ENCODE measurements at regions not wholly inside any gene's neighbourhood (a gene's known extent, or its start where the extent isn't known, plus 50 kb on each side); places are given as distances from the start of the nearest gene placed in this dataset.

DNA sequence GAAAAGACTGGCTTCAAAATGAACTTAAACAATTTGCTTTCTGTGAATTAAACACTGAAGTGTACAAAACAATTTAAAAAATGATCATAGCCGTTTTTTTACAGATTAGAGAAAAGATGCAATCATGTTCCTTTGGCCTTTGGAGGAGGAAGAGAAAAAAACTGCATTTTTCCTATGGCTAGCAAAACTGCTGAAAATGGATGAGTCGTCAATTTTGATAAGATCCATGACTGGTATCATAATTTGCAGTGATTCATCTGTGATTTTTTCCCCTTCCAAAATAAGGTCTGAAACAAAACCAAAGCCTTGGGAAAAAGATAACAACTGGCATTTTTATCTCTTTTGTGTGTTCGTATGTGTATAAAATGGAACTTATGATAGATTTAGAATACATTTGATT is 255.6 kb upstream of the SATB1 start:
- no peak overlapping the region for H3K4me3 ChIP-seq (ENCODE audit: low read depth, low read length)

DNA sequence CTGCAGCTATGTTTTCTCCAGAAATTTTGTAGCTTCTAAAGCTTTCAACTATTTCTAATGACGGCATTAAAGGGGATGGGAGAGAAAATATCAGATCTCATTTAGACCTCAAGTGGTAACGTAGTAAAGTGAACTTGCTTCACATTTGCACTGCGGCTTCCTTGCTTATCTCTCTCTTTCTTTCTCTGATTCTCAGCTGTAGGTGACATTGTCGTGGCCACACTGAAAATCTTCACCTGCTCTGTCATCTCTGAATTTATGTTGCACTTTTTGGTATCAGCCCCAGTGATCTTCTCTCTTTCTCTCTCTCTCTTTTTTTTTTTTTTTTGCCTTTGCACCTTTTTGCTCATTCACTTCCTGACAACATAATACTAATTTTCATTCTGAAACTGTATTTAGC is 254.1 kb upstream of the SATB1 start:
- no peak overlapping the region for H3K27ac ChIP-seq (ENCODE audit: low read depth, low read length)
- H3K27me3 ChIP-seq (ENCODE audit: control insufficient read depth, insufficient read depth, low read length), result no peaks in the 10 kb centered on the region
- H3K9ac ChIP-seq (ENCODE audit: low read depth, low read length), result no peak overlapping the region
- H3K9me3 ChIP-seq (ENCODE audit: control insufficient read depth, insufficient read depth, low read length), result no peaks in the 10 kb centered on the region; the same call in 1 of the 2 replicates
- no peaks in the 10 kb centered on the region for H3K4me1 ChIP-seq (ENCODE audit: control insufficient read depth, insufficient read depth, low read length)
- H3K4me3 ChIP-seq (ENCODE audit: low read depth, low read length), result no peak overlapping the region
- H3K36me3 ChIP-seq (ENCODE audit: control insufficient read depth, insufficient read depth, low read length), result no peaks in the 10 kb centered on the region

More for the DNA sequence above, 255.6 kb upstream of the SATB1 start:
- Histone ChIP-seq H3K36me3 (ENCODE audit: control insufficient read depth, insufficient read depth, low read length) (no peaks in the 10 kb centered on the region), H3K4me1 (ENCODE audit: control insufficient read depth, insufficient read depth, low read length) (no peaks in the 10 kb centered on the region), H3K27me3 (ENCODE audit: control insufficient read depth, insufficient read depth, low read length) (no peaks in the 10 kb centered on the region), H3K9me3 (ENCODE audit: control insufficient read depth, insufficient read depth, low read length) (no peaks in the 10 kb centered on the region; the same call in 1 of the 2 replicates), H3K27ac (ENCODE audit: low read depth, low read length) (no peak overlapping the region), H3K9ac (ENCODE audit: low read depth, low read length) (no peak overlapping the region)

- Histone ChIP-seq H3K36me3 (ENCODE audit: control insufficient read depth, insufficient read depth, low read length) (no peaks in the 10 kb centered on the region), H3K27ac (ENCODE audit: low read depth, low read length) (no peak overlapping the region), H3K27me3 (ENCODE audit: control insufficient read depth, insufficient read depth, low read length) (no peaks in the 10 kb centered on the region), H3K4me1 (ENCODE audit: control insufficient read depth, insufficient read depth, low read length) (no peaks in the 10 kb centered on the region), H3K9ac (ENCODE audit: low read depth, low read length) (no peak overlapping the region), H3K9me3 (ENCODE audit: control insufficient read depth, insufficient read depth, low read length) (no peaks in the 10 kb centered on the region), H3K4me3 (ENCODE audit: low read depth, low read length) (no peak overlapping the region)
Measured at GRCh38 chr3:18675197-18675596, 250.1 kb upstream of the SATB1 start.

DNA sequence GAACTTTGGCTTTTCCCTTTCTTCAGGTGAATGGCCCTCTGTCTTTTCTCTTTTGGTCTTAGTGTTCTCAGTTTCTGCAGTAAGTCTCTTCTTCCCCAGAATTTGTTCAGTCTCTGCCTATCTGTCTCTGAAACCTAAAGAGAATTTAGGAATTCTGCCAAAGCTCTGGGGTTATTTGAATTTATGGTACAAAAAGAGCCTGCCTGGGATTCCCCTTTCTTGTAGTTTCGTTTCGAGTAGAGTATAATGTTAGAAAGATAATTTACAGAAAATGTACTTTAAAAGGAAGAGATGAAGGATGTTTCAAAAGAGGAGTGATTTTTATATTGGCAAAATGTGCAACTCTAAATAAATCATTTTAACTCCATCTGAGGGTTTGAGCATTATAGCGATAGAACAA is 247.4 kb upstream of the SATB1 start:
- Histone ChIP-seq H3K4me3 (ENCODE audit: low read depth, low read length) (no peak overlapping the region), H3K36me3 (ENCODE audit: control insufficient read depth, insufficient read depth, low read length) (no peaks in the 10 kb centered on the region), H3K9ac (ENCODE audit: low read depth, low read length) (no peak overlapping the region)

GRCh38 chr3:18670759-18671158 is 245.6 kb upstream of the SATB1 start:
- Histone ChIP-seq H3K9ac (ENCODE audit: low read depth, low read length) (no peak overlapping the region), H3K4me3 (ENCODE audit: low read depth, low read length) (no peak overlapping the region), H3K36me3 (ENCODE audit: control insufficient read depth, insufficient read depth, low read length) (no peaks in the 10 kb centered on the region), H3K4me1 (ENCODE audit: control insufficient read depth, insufficient read depth, low read length) (no peaks in the 10 kb centered on the region), H3K27me3 (ENCODE audit: control insufficient read depth, insufficient read depth, low read length) (no peaks in the 10 kb centered on the region), H3K27ac (ENCODE audit: low read depth, low read length) (no peak overlapping the region), H3K9me3 (ENCODE audit: control insufficient read depth, insufficient read depth, low read length) (no peaks in the 10 kb centered on the region)

More for the DNA sequence above, 247.4 kb upstream of the SATB1 start:
- Histone ChIP-seq H3K27me3 (ENCODE audit: control insufficient read depth, insufficient read depth, low read length) (no peaks in the 10 kb centered on the region), H3K9me3 (ENCODE audit: control insufficient read depth, insufficient read depth, low read length) (no peaks in the 10 kb centered on the region), H3K4me1 (ENCODE audit: control insufficient read depth, insufficient read depth, low read length) (no peaks in the 10 kb centered on the region), H3K27ac (ENCODE audit: low read depth, low read length) (no peak overlapping the region)

DNA sequence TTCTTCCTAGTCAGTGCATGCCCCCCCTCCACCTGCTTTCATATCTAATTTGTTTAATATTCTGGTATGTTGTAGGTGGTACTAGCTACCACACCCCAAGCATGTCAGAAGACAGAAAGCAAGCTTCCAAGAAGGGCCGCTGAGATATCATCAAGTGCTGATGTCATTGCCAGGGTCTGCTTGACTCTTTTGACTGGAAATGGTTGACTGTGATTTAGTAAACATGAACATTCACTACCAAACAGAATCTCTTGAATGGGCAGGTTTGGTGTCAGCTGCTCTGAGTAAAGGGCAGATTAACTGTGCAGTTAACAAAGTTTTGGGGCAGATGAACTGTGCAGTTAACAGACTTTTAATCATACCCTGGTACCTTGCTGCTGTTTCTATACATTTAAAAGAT is 244.2 kb upstream of the SATB1 start:
- no peaks in the 10 kb centered on the region for H3K36me3 ChIP-seq (ENCODE audit: control insufficient read depth, insufficient read depth, low read length)

GRCh38 chr3:18667552-18667951 is 242.4 kb upstream of the SATB1 start:
- Histone ChIP-seq H3K27me3 (ENCODE audit: control insufficient read depth, insufficient read depth, low read length) (no peaks in the 10 kb centered on the region), H3K9ac (ENCODE audit: low read depth, low read length) (no peak overlapping the region), H3K4me3 (ENCODE audit: low read depth, low read length) (no peak overlapping the region), H3K36me3 (ENCODE audit: control insufficient read depth, insufficient read depth, low read length) (no peaks in the 10 kb centered on the region), H3K9me3 (ENCODE audit: control insufficient read depth, insufficient read depth, low read length) (no peaks in the 10 kb centered on the region), H3K27ac (ENCODE audit: low read depth, low read length) (no peak overlapping the region), H3K4me1 (ENCODE audit: control insufficient read depth, insufficient read depth, low read length) (no peaks in the 10 kb centered on the region)

More for the DNA sequence above, 244.2 kb upstream of the SATB1 start:
- Histone ChIP-seq H3K4me1 (ENCODE audit: control insufficient read depth, insufficient read depth, low read length) (no peaks in the 10 kb centered on the region), H3K27me3 (ENCODE audit: control insufficient read depth, insufficient read depth, low read length) (no peaks in the 10 kb centered on the region), H3K9ac (ENCODE audit: low read depth, low read length) (no peak overlapping the region), H3K27ac (ENCODE audit: low read depth, low read length) (no peak overlapping the region), H3K4me3 (ENCODE audit: low read depth, low read length) (no peak overlapping the region), H3K9me3 (ENCODE audit: control insufficient read depth, insufficient read depth, low read length) (no peaks in the 10 kb centered on the region)

DNA sequence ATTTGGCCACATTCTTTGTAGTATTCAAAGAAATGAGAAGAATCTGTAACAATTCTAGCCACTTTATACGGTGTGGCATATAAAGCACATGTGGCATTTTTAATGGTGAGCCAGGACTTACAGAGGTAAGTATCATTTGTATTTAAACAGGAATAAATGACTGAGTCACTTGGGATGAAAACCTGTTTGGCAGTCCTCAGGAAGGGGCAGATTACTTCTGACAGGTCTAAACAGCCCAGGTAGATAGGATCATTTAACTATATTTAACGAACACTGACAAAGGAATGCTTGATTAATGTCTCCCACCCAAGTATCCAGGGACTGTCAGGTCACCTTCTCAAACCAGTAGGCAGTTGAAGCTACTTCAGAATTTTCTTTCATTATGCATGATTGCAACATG is 241.5 kb upstream of the SATB1 start:
- Histone ChIP-seq H3K27ac (ENCODE audit: low read depth, low read length) (no peak overlapping the region), H3K9me3 (ENCODE audit: control insufficient read depth, insufficient read depth, low read length) (no peaks in the 10 kb centered on the region), H3K27me3 (ENCODE audit: control insufficient read depth, insufficient read depth, low read length) (no peaks in the 10 kb centered on the region), H3K9ac (ENCODE audit: low read depth, low read length) (no peak overlapping the region), H3K36me3 (ENCODE audit: control insufficient read depth, insufficient read depth, low read length) (no peaks in the 10 kb centered on the region), H3K4me1 (ENCODE audit: control insufficient read depth, insufficient read depth, low read length) (no peaks in the 10 kb centered on the region), H3K4me3 (ENCODE audit: low read depth, low read length) (no peak overlapping the region)

DNA sequence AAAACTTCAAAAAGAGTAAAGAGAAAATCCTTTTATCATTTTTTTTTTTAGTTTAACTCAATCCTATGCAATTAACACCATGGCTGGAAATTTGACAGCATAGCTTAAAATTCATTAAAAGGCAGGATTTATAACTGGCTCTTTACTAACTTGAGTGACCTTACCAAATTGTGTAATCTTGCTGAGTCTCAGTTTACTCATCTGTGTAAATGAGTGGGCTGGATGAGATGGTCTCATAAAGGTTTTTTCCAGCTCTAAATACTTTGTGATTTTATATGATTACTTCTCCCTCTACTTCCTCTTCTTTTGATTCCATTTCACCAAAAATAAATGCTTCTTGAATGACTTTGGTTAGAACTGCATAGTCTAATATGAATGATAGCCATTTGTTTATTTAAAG is 234.9 kb upstream of the SATB1 start:
- Histone ChIP-seq H3K27me3 (ENCODE audit: control insufficient read depth, insufficient read depth, low read length) (no peaks in the 10 kb centered on the region), H3K36me3 (ENCODE audit: control insufficient read depth, insufficient read depth, low read length) (no peaks in the 10 kb centered on the region), H3K4me1 (ENCODE audit: control insufficient read depth, insufficient read depth, low read length) (no peaks in the 10 kb centered on the region), H3K9ac (ENCODE audit: low read depth, low read length) (no peak overlapping the region), H3K27ac (ENCODE audit: low read depth, low read length) (no peak overlapping the region), H3K9me3 (ENCODE audit: control insufficient read depth, insufficient read depth, low read length) (no peaks in the 10 kb centered on the region), H3K4me3 (ENCODE audit: low read depth, low read length) (no peak overlapping the region)

GRCh38 chr3:18657858-18658820 is 233.0 kb upstream of the SATB1 start:
- Histone ChIP-seq H3K27ac (ENCODE audit: low read depth, low read length) (no peak overlapping the region), H3K4me1 (ENCODE audit: control insufficient read depth, insufficient read depth, low read length) (no peaks in the 10 kb centered on the region), H3K9me3 (ENCODE audit: control insufficient read depth, insufficient read depth, low read length) (no peaks in the 10 kb centered on the region), H3K36me3 (ENCODE audit: control insufficient read depth, insufficient read depth, low read length) (no peaks in the 10 kb centered on the region), H3K4me3 (ENCODE audit: low read depth, low read length) (no peak overlapping the region), H3K27me3 (ENCODE audit: control insufficient read depth, insufficient read depth, low read length) (no peaks in the 10 kb centered on the region), H3K9ac (ENCODE audit: low read depth, low read length) (no peak overlapping the region)

DNA sequence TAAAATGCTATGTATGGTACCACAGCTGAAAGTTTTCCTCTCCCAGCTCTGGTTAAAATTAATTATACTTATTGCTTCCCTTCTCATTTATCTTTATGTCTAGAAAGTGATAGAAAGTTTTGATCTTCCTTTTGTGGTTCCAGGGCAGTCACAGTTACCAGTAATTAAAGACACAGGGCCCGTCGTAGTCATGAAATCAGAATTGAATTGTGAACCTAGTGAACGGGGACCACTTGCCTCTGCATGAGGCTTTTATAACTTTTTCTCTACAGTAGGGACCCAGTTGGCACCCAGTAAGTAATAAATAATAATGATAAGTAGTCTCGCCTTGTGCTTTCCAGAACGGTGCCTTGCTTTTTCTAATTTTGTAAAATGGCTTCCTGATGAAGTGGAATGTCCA is 231.7 kb upstream of the SATB1 start:
- H3K27me3 ChIP-seq (ENCODE audit: control insufficient read depth, insufficient read depth, low read length), result no peaks in the 10 kb centered on the region
- H3K9me3 ChIP-seq (ENCODE audit: control insufficient read depth, insufficient read depth, low read length), result no peaks in the 10 kb centered on the region
- no peaks in the 10 kb centered on the region for H3K36me3 ChIP-seq (ENCODE audit: control insufficient read depth, insufficient read depth, low read length)

More for the DNA sequence above, 231.7 kb upstream of the SATB1 start:
- Histone ChIP-seq H3K9ac (ENCODE audit: low read depth, low read length) (no peak overlapping the region), H3K4me1 (ENCODE audit: control insufficient read depth, insufficient read depth, low read length) (no peaks in the 10 kb centered on the region), H3K27ac (ENCODE audit: low read depth, low read length) (no peak overlapping the region), H3K4me3 (ENCODE audit: low read depth, low read length) (no peak overlapping the region)

All from HUES48 (cell line).